OCI-LY1 (cell line): ENCODE measurements at regions not wholly inside any gene's neighbourhood (a gene's known extent, or its start where the extent isn't known, plus 50 kb on each side); places are given as distances from the start of the nearest gene placed in this dataset.
"Not testable (repeated sequence)": the region's sequence is repeated elsewhere in the genome, so short reads cannot be mapped to it uniquely, and the experiment has no call there.

Experiments used
- H2AFZ ChIP-seq: fragments of 200-600 bp; sonication (generic), shearing (Covaris generic); 2 replicates; pipeline ENCODE4 v1.6.0; 2014; ENCODE audit warnings: antibody characterized with exemption, mild to moderate bottlenecking, low read length
- H3F3A ChIP-seq: fragments of 200-600 bp; sonication (generic), shearing (Covaris generic); 2 replicates; pipeline ENCODE4 v1.6.0; 2014; ENCODE audit warnings: mild to moderate bottlenecking, antibody characterized with exemption, low read length, moderate library complexity; ENCODE audit not compliant: insufficient read depth
- H3K27ac ChIP-seq: fragments of 200-600 bp; sonication (generic); 2 replicates; pipeline ENCODE4 v1.5.1; 2014; ENCODE audit warnings: low read length, mixed run types, mild to moderate bottlenecking, low read depth; ENCODE audit not compliant: poor library complexity, severe bottlenecking
- H3K27me3 ChIP-seq: fragments of 200-600 bp; sonication (generic); 2 replicates; pipeline ENCODE4 v1.6.0; 2014; ENCODE audit warnings: antibody characterized with exemption, mild to moderate bottlenecking, low read length, moderate library complexity; ENCODE audit not compliant: insufficient read depth
- H3K36me3 ChIP-seq: fragments of 200-600 bp; sonication (generic); 2 replicates; pipeline ENCODE4 v1.6.1; 2014; ENCODE audit warnings: mild to moderate bottlenecking, antibody characterized with exemption, low read length, moderate library complexity, mixed read lengths; ENCODE audit not compliant: insufficient read depth
- H3K4me1 ChIP-seq: fragments of 200-600 bp; sonication (generic); 2 replicates; pipeline ENCODE4 v1.5.1; 2014; ENCODE audit warnings: mild to moderate bottlenecking, low read length, moderate library complexity; ENCODE audit not compliant: insufficient read depth, severe bottlenecking
- H3K4me2 ChIP-seq: fragments of 200-600 bp; sonication (generic), shearing (Covaris generic); 2 replicates; pipeline ENCODE4 v1.6.1; 2014; ENCODE audit warnings: low read length
- H3K4me3 ChIP-seq: fragments of 200-600 bp; sonication (generic); 2 replicates; pipeline ENCODE4 v1.5.1; 2014; ENCODE audit warnings: low read length, low read depth, mild to moderate bottlenecking, mixed read lengths; ENCODE audit not compliant: poor library complexity, severe bottlenecking
- H3K79me2 ChIP-seq: fragments of 200-600 bp; shearing (Covaris generic); 2 replicates; pipeline ENCODE4 v1.6.1; 2016; ENCODE audit warnings: mixed run types, low read length, mixed read lengths; ENCODE audit not compliant: insufficient read depth
- H3K9ac ChIP-seq: fragments of 200-600 bp; sonication (generic), shearing (Covaris generic); 2 replicates; pipeline ENCODE4 v1.6.1; 2014; ENCODE audit warnings: mild to moderate bottlenecking, low read length, mixed read lengths
- H3K9me2 ChIP-seq: fragments of 200-600 bp; sonication (generic), shearing (Covaris generic); 2 replicates; pipeline ENCODE4 v1.6.1; 2014; ENCODE audit warnings: low read depth, mild to moderate bottlenecking, low read length, mixed read lengths
- H3K9me3 ChIP-seq: fragments of 200-600 bp; shearing (Covaris generic); 2 replicates; pipeline ENCODE4 v1.6.1; 2014; ENCODE audit warnings: low read length, mixed read lengths
- H4K20me1 ChIP-seq: fragments of 200-600 bp; sonication (generic), shearing (Covaris generic); 2 replicates; pipeline ENCODE4 v1.6.0; 2016; ENCODE audit warnings: mild to moderate bottlenecking, low read length; ENCODE audit not compliant: insufficient read depth
- CTCF ChIP-seq: fragments of 200-600 bp; sonication (generic), shearing (Covaris generic); IDR thresholded peaks from 2 replicates; pipeline ENCODE4 v1.5.1; 2017; ENCODE audit warnings: mild to moderate bottlenecking, antibody characterized with exemption, low read length, moderate library complexity, mixed read lengths
- EZH2 ChIP-seq: fragments of 200-600 bp; sonication (generic), shearing (Covaris generic); IDR thresholded peaks from 2 replicates; pipeline ENCODE4 v1.8.0; 2017; ENCODE audit warnings: borderline replicate concordance, mixed run types, mild to moderate bottlenecking, antibody characterized with exemption, low read length, moderate library complexity, mixed read lengths

DNA sequence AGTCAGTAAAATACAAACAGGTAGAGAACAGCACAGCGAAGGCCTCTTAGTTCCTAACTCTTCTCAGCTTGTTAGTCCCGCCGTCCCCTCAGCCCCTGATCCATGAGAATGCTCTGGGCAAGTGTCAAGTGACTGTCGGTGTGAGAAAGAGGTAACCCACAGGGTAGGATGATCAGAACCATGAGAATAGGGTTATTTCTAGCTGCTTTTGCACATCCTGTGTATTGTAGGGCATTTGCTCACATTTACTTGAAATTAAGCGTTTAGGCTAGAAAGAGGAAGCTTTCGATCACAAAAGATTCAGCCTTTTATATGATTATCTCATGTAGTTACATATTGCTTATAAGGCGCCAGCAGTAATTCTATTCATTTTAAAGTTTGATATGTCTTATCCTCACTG lies 103.0 kb upstream of the PDE10A start:
- Histone ChIP-seq H3K9me2 (no peaks in the 10 kb centered on the region), H3K4me2 (no peak overlapping the region), H3K36me3 (no peaks in the 10 kb centered on the region), H4K20me1 (no peaks in the 10 kb centered on the region), H3K79me2 (no peaks in the 10 kb centered on the region), H3K9ac (no peak overlapping the region), H3K9me3 (no peaks in the 10 kb centered on the region), H3K4me1 (no peaks in the 10 kb centered on the region), H3K4me3 (no peak overlapping the region), H2AFZ (no peak overlapping the region), H3K27me3 (no peaks in the 10 kb centered on the region), H3K27ac (no peak overlapping the region), H3F3A (no peaks in the 10 kb centered on the region)
- TF ChIP-seq CTCF = no peak
- TF ChIP-seq EZH2 = no peak

- not testable (repeated sequence) for H4K20me1 ChIP-seq, H3K4me1 ChIP-seq, H3K36me3 ChIP-seq, H3K27ac ChIP-seq, H3K9me2 ChIP-seq, H3K4me2 ChIP-seq, H3F3A ChIP-seq, H3K79me2 ChIP-seq, H3K9ac ChIP-seq, H3K9me3 ChIP-seq, H3K27me3 ChIP-seq, H3K4me3 ChIP-seq, H2AFZ ChIP-seq
Measured at GRCh38 chr6:165765256-165765655, 102.2 kb upstream of the PDE10A start.

DNA sequence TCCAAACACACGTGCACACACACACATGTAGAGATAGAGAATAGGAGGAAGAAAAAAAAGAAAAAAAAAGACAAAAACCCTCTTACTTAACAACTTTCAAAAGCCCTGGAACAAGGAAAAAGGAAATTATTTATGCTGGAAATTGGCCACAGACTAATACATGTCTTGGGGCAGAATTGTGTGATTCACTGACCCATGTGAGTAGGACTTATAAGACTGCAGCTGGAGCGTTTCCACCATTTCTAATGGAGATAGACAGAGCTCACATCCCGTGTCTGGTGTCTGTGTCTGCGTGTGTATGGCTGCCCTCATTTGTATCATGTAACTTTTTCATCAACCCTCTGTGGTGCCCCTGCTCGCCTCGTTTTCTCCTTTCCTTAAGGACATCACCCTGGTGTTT lies 99.8 kb upstream of the PDE10A start:
- Histone ChIP-seq H3K4me2 (no peak overlapping the region), H3K9me3 (no peaks in the 10 kb centered on the region), H4K20me1 (no peaks in the 10 kb centered on the region), H3K27me3 (no peaks in the 10 kb centered on the region), H3K36me3 (no peaks in the 10 kb centered on the region), H3K9me2 (no peaks in the 10 kb centered on the region), H3K79me2 (no peaks in the 10 kb centered on the region), H2AFZ (no peak overlapping the region), H3K9ac (no peak overlapping the region), H3F3A (no peaks in the 10 kb centered on the region), H3K4me1 (no peaks in the 10 kb centered on the region), H3K27ac (no peak overlapping the region), H3K4me3 (no peak overlapping the region)
- TF ChIP-seq EZH2 (no peak), CTCF (no peak)

- H3F3A ChIP-seq = no peaks in the 10 kb centered on the region
- no peak overlapping the region for H2AFZ ChIP-seq
- no peak overlapping the region for H3K27ac ChIP-seq
- H3K79me2 ChIP-seq = no peaks in the 10 kb centered on the region
- no peaks in the 10 kb centered on the region for H3K36me3 ChIP-seq
- H3K27me3 ChIP-seq = no peaks in the 10 kb centered on the region
- TF ChIP-seq EZH2 = no peak
- no peak for TF ChIP-seq CTCF
- H3K9me2 ChIP-seq = no peaks in the 10 kb centered on the region
- no peaks in the 10 kb centered on the region for H4K20me1 ChIP-seq
- no peaks in the 10 kb centered on the region for H3K4me1 ChIP-seq
- H3K4me3 ChIP-seq = no peak overlapping the region
- H3K9ac ChIP-seq = no peak overlapping the region
- no peaks in the 10 kb centered on the region for H3K9me3 ChIP-seq
- H3K4me2 ChIP-seq = no peak overlapping the region
Measured at GRCh38 chr6:165762125-165762524, 99.1 kb upstream of the PDE10A start.
